H1 (cell line): ENCODE measurements at regions not wholly inside any gene's neighbourhood (a gene's known extent, or its start where the extent isn't known, plus 50 kb on each side); places are given as distances from the start of the nearest gene placed in this dataset.

Experiments
- TF ChIP-seq, protein P1 (sequence below): IDR thresholded peaks from 2 replicates; pipeline ENCODE4 v1.6.1; 2012; ENCODE audit warnings: inconsistent platforms

DNA sequence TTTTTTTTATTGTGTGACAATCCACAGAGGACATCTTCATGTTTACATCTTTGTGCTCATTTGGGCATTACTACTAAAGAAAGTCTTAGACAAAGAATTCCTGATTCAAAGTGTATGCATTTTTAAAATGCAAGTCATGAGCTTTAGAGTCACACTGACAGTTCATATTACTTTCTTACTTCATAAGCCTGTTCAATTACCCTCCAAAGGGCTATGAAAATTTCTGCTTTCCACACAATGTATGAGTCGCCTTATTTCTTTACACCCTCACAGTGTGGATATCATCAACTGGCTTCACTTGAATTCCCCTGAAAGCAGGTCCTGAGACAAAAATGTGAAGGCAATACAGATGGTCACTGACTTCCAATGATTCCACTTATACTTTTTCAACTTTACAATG lies 280.4 kb upstream of the PTGER4 start (continued):
- TF ChIP-seq, protein P1, sequence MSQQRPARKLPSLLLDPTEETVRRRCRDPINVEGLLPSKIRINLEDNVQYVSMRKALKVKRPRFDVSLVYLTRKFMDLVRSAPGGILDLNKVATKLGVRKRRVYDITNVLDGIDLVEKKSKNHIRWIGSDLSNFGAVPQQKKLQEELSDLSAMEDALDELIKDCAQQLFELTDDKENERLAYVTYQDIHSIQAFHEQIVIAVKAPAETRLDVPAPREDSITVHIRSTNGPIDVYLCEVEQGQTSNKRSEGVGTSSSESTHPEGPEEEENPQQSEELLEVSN = no peak
